Retinal pigment epithelial cell (primary cell): ENCODE measurements at regions not wholly inside any gene's neighbourhood (a gene's known extent, or its start where the extent isn't known, plus 50 kb on each side); places are given as distances from the start of the nearest gene placed in this dataset.
A peak's percentile ranks its signal among the peaks of the same experiment; 100 is the strongest.
"Not testable (repeated sequence)": the region's sequence is repeated elsewhere in the genome, so short reads cannot be mapped to it uniquely, and the experiment has no call there.

Source experiments
- DNase-seq: peaks from one replicate; pipeline ENCODE4 v3.0.0-alpha.2; 2010; ENCODE audit warnings: low read depth
- H3K4me3 ChIP-seq: 2 replicates; pipeline ENCODE4 v1.5.1; 2011; ENCODE audit warnings: mild to moderate bottlenecking, low read length, control low read depth, moderate library complexity
- TF ChIP-seq, protein P1 (sequence below): conservative IDR thresholded peaks from 2 replicates; pipeline ENCODE4 v1.5.1; 2011; ENCODE audit warnings: low read depth, low read length, control low read depth, inconsistent platforms

DNA sequence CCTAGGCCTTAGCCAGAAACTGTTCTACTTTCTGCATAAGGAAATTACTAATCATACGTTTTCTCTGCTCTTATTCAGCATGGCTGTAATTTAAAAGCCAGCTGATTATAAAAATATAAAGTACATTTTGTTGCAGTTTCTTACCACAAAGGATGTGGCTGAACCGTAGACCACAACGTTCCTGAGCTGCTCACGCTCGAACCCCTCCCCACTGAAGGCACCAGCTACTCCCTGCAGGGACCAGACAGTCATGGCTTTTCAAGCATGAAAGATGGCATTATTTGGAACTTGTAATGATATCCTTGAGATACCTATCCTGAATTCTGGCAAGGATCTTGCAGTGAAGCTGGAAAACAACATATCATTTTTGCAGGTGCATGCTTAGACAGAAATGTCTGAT, 91.8 kb upstream of the DMRT1 start:
- TF ChIP-seq, protein P1, sequence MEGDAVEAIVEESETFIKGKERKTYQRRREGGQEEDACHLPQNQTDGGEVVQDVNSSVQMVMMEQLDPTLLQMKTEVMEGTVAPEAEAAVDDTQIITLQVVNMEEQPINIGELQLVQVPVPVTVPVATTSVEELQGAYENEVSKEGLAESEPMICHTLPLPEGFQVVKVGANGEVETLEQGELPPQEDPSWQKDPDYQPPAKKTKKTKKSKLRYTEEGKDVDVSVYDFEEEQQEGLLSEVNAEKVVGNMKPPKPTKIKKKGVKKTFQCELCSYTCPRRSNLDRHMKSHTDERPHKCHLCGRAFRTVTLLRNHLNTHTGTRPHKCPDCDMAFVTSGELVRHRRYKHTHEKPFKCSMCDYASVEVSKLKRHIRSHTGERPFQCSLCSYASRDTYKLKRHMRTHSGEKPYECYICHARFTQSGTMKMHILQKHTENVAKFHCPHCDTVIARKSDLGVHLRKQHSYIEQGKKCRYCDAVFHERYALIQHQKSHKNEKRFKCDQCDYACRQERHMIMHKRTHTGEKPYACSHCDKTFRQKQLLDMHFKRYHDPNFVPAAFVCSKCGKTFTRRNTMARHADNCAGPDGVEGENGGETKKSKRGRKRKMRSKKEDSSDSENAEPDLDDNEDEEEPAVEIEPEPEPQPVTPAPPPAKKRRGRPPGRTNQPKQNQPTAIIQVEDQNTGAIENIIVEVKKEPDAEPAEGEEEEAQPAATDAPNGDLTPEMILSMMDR, result no peak
- H3K4me3 ChIP-seq, result no peak overlapping the region
- no peak for DNase-seq

DNA sequence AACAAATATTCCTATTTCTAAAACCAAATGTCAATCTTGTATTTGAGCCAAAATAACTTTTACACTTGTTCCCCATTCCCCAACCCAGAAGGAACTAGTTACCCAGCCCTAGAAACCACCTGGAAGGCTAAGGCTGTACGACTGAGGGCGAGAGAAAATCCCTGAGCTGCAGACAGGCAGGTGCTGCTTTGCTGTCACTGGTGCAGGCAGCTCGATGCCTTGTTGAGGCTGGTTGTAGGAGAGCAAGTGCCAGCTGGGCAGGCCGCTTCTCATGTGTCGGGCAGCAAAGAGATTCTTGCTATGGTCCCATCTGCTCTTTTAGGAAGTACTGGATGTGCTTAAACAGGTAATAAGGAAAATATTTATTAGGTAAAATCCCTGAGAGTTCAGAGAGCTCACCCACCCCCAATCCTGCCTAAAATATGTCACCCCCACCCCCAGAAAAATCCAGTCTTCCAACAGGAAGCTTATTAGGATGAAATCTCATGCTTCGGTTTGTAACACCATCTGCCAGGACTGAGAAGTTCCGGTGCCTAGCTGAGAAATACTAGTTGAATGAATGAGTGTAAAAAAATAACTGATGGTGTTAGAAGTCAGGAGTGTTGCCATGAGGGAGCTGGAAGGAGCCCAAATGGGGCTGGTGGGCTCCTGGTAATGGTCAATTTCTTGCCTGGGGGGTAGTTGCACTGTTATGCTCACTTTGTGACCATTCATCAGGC, 91.1 kb upstream of the DMRT1 start:
- H3K4me3 ChIP-seq, result no peak overlapping the region
- no peak for DNase-seq
- TF ChIP-seq, protein P1, result no peak

DNA sequence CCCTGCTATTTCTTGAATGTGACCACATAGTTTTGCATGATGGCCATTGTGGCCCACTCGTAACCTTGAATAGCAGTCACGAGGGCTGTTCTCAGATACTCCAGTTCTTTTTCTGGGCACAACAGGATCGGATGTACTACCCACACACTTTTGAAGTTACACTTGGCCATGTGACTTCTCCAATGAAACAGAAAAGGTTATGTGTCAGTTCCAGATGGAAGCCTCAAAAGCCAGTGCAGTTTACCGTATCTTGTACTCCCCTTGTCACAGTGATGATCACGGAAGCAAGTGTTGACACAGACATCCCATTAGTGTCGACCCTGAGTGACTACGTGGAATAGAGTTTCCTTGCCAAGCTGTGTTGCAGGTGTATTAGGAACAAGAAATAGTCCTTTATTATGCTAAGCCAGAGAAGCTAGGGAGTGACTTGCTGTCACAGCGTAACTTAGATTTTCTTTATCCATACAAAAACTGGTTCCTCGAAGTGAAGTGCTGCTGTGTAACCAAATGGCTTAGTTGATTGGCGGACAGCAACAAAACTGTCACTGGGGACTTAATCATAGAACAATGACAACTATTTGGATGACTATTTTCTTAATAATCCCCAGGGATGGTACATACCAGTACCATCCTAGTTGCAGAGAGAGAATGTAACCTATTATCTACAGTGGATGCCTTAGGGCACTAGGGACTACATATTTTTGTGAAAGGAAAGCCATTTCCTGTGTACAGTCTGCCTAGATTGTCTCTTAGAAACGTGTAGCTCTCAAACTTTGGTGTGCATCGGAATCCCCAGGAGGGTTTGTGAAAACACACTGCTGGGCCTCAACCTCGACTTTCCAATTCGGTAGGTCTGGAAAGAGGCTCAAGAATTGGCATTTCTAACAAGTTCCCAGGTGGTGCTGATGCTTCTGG, 90.1 kb upstream of the DMRT1 start:
- TF ChIP-seq, protein P1, result no peak
- DNase-seq, result no peak
- H3K4me3 ChIP-seq, result no peak overlapping the region

DNA sequence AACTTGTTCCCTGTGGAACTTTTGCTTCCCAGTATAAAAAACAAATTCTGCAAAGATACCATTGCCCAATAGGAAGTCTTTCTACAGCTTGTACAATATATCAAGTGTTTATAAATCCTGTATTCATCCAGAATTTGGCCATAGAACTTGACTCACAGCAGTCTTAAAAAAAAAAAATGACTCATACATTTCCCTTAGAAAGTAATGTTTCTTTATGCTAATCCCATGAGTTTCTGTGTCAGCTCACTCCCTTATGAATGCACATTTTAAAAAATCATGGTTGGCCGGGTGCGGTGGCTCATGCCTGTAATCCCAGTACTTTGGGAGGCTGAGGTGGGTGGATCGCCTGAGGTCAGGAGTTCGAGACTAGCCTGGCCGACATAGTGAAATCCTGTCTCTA, 89.3 kb upstream of the DMRT1 start:
- peak; percentile 86 for DNase-seq
- TF ChIP-seq, protein P1, result no peak
- no peak overlapping the region for H3K4me3 ChIP-seq

DNA sequence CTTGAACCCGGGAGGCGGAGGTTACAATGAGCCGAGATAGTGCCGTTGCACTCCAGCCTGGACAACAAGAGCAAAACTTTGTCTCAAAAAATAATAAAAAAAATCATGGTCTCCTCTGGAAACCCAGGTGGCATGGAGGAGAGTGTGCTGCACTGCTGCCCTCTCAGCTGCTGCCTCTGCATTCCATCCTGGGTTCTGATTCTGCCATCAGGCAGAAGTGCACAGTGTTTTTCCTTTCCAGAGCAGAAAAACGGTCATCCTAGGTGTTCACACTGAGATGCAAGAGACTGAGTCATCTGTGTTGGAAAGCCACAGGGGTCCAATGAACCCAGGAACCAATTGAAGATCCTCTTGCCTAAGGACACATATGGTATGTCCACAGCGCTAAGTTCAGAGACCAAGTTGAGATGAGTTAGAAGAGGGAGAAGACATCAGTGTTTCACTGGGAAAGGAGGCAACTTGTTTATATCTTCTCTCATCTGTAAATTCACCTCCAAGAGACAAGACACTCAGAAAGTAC, 88.8 kb upstream of the DMRT1 start:
- TF ChIP-seq, protein P1, result no peak
- H3K4me3 ChIP-seq, result no peak overlapping the region
- DNase-seq, result no peak

DNA sequence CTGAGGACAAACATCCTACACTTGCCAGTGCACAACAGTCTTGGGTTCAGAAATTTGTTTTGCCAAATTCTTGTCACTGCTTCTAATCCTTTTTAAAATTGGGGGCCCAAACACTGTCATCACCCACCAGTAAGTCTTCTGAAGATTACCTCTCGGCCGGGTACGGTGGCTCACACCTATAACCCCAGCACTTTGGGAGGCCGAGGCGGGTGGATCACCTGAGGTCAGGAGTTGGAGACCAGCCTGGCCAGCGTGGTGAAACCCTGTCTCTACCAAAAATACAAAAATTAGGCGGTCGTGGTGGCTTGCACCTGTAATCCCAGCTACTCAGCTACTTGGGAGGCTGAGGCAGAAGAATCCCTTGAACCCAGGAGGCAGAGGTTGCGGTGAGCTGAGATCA, 87.8 kb upstream of the DMRT1 start:
- not testable (repeated sequence) for H3K4me3 ChIP-seq, DNase-seq

DNA sequence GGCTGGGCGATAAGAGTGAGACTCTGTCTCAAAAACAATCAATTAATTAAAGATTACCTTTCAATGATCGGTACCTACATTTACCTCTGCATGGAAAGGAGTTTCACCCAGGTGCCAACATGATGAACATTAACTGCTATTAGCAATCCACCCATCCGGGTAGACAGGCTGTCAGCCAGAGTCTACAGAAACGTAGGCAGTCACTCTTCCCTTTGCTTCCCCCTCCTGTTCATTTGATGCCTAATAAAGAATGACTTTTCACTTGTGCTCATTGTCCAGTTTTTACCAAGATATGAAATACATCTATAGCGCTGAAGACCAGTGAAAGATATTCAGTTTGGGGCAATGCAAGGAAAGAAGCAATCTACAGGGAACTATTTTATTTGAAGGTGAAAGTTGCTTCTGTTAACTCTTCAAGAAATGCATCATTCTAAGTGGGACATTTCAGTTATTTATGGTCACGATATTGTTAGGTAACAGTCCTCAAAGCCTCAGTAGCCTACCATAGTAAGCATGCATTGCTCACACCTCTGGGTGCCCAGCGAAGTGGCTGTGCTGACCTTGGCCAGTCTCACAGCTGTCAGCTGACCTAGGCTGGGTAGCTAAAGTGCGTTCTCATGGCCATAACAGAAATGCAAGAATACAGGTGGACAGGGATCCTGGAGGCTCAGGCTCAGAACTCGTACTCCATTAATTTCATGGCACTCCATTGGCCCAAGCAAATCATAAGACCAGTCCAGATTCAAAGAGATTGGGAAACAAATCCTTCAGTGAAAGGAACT, 87.2 kb upstream of the DMRT1 start:
- no peak for DNase-seq
- TF ChIP-seq, protein P1, result no peak
- no peak overlapping the region for H3K4me3 ChIP-seq
